ENCODE measurements at regions not wholly inside any gene's neighbourhood (a gene's known extent, or its start where the extent isn't known, plus 50 kb on each side); places are given as distances from the start of the nearest gene placed in this dataset.

GRCh38 chr9:82555431-82556051 is 507.4 kb downstream of the RASEF start:
- no peaks in the 10 kb centered on the region for H3K9me3 Mint-ChIP-seq
- Histone ChIP-seq H3K79me1 (ENCODE audit: insufficient read depth, low read depth, low read length, poor library complexity, severe bottlenecking) (no peaks in the 10 kb centered on the region), H2BK20ac (ENCODE audit: low read depth, low read length, poor library complexity, severe bottlenecking) (no peak overlapping the region), H2BK120ac (ENCODE audit: low read depth, low read length, poor library complexity, severe bottlenecking) (no peak overlapping the region), H3K9me3 (ENCODE audit: control insufficient read depth, low read depth, low read length) (no peaks in the 10 kb centered on the region), H3K79me2 (ENCODE audit: insufficient read depth, low read length) (no peaks in the 10 kb centered on the region), H4K5ac (ENCODE audit: insufficient read length, low read depth, low read length) (no peak overlapping the region), H3T11ph (ENCODE audit: low read length) (no peak overlapping the region), H3K18ac (ENCODE audit: insufficient read length, low read depth, low read length) (no peak overlapping the region), H3K27me3 (ENCODE audit: insufficient read depth, low read length) (no peaks in the 10 kb centered on the region), H3K4ac (ENCODE audit: low read depth, low read length) (no peak overlapping the region), H3K23ac (ENCODE audit: insufficient read length, low read depth, low read length) (no peak overlapping the region), H4K91ac (ENCODE audit: insufficient read length, low read depth, low read length) (no peak overlapping the region), H3K4me2 (ENCODE audit: insufficient read depth, insufficient read length, low read length) (no peak overlapping the region), H3K9ac (ENCODE audit: extremely low read depth, insufficient read length, low read length) (no peak overlapping the region), H4K20me1 (ENCODE audit: control insufficient read depth, insufficient read depth, insufficient read length) (no peaks in the 10 kb centered on the region), H3K56ac (ENCODE audit: insufficient read length, low read depth, low read length) (no peak overlapping the region), H2BK5ac (ENCODE audit: insufficient read length, low read length) (no peak overlapping the region), H2BK15ac (ENCODE audit: low read depth, low read length) (no peak overlapping the region), H3K23me2 (ENCODE audit: insufficient read length, low read depth, low read length, poor library complexity, severe bottlenecking) (no peaks in the 10 kb centered on the region), H3K14ac (ENCODE audit: insufficient read depth, low read length) (no peak overlapping the region), H2AFZ (ENCODE audit: low read length) (no peak overlapping the region), H2BK12ac (ENCODE audit: insufficient read length, low read depth, low read length) (no peak overlapping the region), H4K8ac (replicated peaks; ENCODE audit: insufficient read length, low read depth, low read length) (no peak overlapping the region), H3K4me1 (ENCODE audit: insufficient read depth, low read length) (no peaks in the 10 kb centered on the region), H2AK5ac (ENCODE audit: insufficient read length, low read length) (no peak overlapping the region), H3K27ac (ENCODE audit: insufficient read length, low read depth, low read length) (no peak overlapping the region)
- no peaks in the 10 kb centered on the region for H3K27me3 Mint-ChIP-seq (ENCODE audit: low read depth)
- H3K4me3 Mint-ChIP-seq = no peak overlapping the region
- peaks cover 9 to 10% of the 10 kb centered on the region in 2 experiments for H3K4me1 Mint-ChIP-seq
- no peak overlapping the region for H3K27ac Mint-ChIP-seq
- WGBS (ENCODE audit: extremely low coverage, insufficient read length, low lambda C conversion rate) = no CpG with 5 or more reads among the region's 7 CpGs
- DNase-seq = no peak
- no peak for TF ChIP-seq CTCF (conservative IDR thresholded peaks at IDR 0.05)
- no peaks in the 10 kb centered on the region for H3K36me3 Mint-ChIP-seq (ENCODE audit: insufficient read depth in 1 of 3, low read depth in 3 of 3)
